ENCODE measurements at regions not wholly inside any gene's neighbourhood (a gene's known extent, or its start where the extent isn't known, plus 50 kb on each side); places are given as distances from the start of the nearest gene placed in this dataset.

DNA sequence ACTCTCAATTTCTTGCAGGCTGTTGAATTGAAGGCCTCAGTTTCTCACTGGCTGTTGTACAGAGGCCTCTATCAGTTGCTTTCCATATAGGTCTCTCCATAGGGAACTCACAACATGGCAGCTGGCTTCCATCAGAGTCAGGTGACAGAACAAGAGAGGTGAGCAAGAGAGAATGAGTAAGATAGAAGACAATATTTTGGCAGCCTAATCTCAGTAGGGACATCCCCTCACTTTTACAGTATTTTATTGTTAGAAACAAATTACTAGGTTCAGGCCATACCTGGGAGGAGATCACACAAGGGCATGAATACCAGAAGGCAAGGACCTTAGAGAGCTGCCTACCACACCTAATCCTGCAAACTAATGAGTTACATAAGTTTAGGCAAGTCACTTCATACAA, 162.8 kb downstream of the ATP6V1G3 start:
- H3K36me3 ChIP-seq (ENCODE audit: insufficient read depth, low read length): no peaks in the 10 kb centered on the region
- no peaks in the 10 kb centered on the region for H3K79me2 ChIP-seq (ENCODE audit: insufficient read depth, low read depth, low read length)
- H2AFZ ChIP-seq (ENCODE audit: low read length): no peak overlapping the region
- H4K20me1 ChIP-seq (ENCODE audit: insufficient read depth, low read length): no peaks in the 10 kb centered on the region
- no peak overlapping the region for H3K4me3 ChIP-seq (ENCODE audit: low read depth, low read length, poor library complexity, severe bottlenecking)
- ChIA-PET POLR2A (interaction anchor here (0.6 to 0.8 kb wide), 2 partner anchors 13 to 18 kb away, joined by 3 read pairs; no protein-coding TSS in a partner anchor), CTCF (ENCODE audit: unreplicated experiment) (interaction anchor here (0.7 kb wide), 1 partner anchor 19 kb away, joined by 3 read pairs; no protein-coding TSS in a partner anchor)
- H3K4me2 ChIP-seq (ENCODE audit: low read length): no peak overlapping the region
- no peaks in the 10 kb centered on the region for H3K9me2 ChIP-seq (ENCODE audit: insufficient read depth, low read length)
- H3K4me1 ChIP-seq (ENCODE audit: insufficient read depth, low read length, poor library complexity, severe bottlenecking): no peaks in the 10 kb centered on the region
- TF ChIP-seq, protein P1, sequence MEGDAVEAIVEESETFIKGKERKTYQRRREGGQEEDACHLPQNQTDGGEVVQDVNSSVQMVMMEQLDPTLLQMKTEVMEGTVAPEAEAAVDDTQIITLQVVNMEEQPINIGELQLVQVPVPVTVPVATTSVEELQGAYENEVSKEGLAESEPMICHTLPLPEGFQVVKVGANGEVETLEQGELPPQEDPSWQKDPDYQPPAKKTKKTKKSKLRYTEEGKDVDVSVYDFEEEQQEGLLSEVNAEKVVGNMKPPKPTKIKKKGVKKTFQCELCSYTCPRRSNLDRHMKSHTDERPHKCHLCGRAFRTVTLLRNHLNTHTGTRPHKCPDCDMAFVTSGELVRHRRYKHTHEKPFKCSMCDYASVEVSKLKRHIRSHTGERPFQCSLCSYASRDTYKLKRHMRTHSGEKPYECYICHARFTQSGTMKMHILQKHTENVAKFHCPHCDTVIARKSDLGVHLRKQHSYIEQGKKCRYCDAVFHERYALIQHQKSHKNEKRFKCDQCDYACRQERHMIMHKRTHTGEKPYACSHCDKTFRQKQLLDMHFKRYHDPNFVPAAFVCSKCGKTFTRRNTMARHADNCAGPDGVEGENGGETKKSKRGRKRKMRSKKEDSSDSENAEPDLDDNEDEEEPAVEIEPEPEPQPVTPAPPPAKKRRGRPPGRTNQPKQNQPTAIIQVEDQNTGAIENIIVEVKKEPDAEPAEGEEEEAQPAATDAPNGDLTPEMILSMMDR (conservative IDR thresholded peaks at IDR 0.05; ENCODE audit: low read length): no peak
- no peak for TF ChIP-seq EZH2phosphoT487 (IDR thresholded peaks at IDR 0.05; ENCODE audit: borderline replicate concordance, low read depth, low read length)
- intact Hi-C loops (cut with micrococcal nuclease; ENCODE audit: unreplicated experiment): no loop called here
- H3K9me3 ChIP-seq (ENCODE audit: low read length): no peaks in the 10 kb centered on the region
- no peak for DNase-seq (ENCODE audit: low spot score)
- H3K27ac ChIP-seq (ENCODE audit: low read depth, low read length, poor library complexity, severe bottlenecking): no peak overlapping the region
- BruUV-seq (replicated peaks): no TSS peak

- no peaks in the 10 kb centered on the region for H3K4me1 ChIP-seq (ENCODE audit: insufficient read depth, low read length, poor library complexity, severe bottlenecking)
- intact Hi-C loops (cut with micrococcal nuclease; ENCODE audit: unreplicated experiment): no loop called here
- no peak overlapping the region for H2AFZ ChIP-seq (ENCODE audit: low read length)
- H4K20me1 ChIP-seq (ENCODE audit: insufficient read depth, low read length): no peaks in the 10 kb centered on the region
- no peak for DNase-seq (ENCODE audit: low spot score)
- H3K9me3 ChIP-seq (ENCODE audit: low read length): no peaks in the 10 kb centered on the region
- TF ChIP-seq EZH2phosphoT487 (IDR thresholded peaks at IDR 0.05; ENCODE audit: borderline replicate concordance, low read depth, low read length): no peak
- TF ChIP-seq, protein P1 (conservative IDR thresholded peaks at IDR 0.05; ENCODE audit: low read length): no peak
- no peak overlapping the region for H3K4me2 ChIP-seq (ENCODE audit: low read length)
- H3K27ac ChIP-seq (ENCODE audit: low read depth, low read length, poor library complexity, severe bottlenecking): no peak overlapping the region
- no peaks in the 10 kb centered on the region for H3K9me2 ChIP-seq (ENCODE audit: insufficient read depth, low read length)
- BruUV-seq (replicated peaks): no TSS peak
- no peak overlapping the region for H3K4me3 ChIP-seq (ENCODE audit: low read depth, low read length, poor library complexity, severe bottlenecking)
- no peaks in the 10 kb centered on the region for H3K79me2 ChIP-seq (ENCODE audit: insufficient read depth, low read depth, low read length)
- POLR2A ChIA-PET: interaction anchor here (0.5 to 1.4 kb wide), 2 partner anchors 8 to 22 kb away, joined by 3 to 7 read pairs; no protein-coding TSS in a partner anchor
- CTCF ChIA-PET (ENCODE audit: unreplicated experiment): no interaction called here
- H3K36me3 ChIP-seq (ENCODE audit: insufficient read depth, low read length): no peaks in the 10 kb centered on the region
These were observed 166.2 kb downstream of the ATP6V1G3 start for GRCh38 chr1:198374288-198374687.

GRCh38 chr1:198373376-198373775, 167.1 kb downstream of the ATP6V1G3 start:
- Histone ChIP-seq H3K9me2 (ENCODE audit: insufficient read depth, low read length) (no peaks in the 10 kb centered on the region), H3K4me1 (ENCODE audit: insufficient read depth, low read length, poor library complexity, severe bottlenecking) (no peaks in the 10 kb centered on the region), H2AFZ (ENCODE audit: low read length) (no peak overlapping the region), H3K4me2 (ENCODE audit: low read length) (no peak overlapping the region), H3K27ac (ENCODE audit: low read depth, low read length, poor library complexity, severe bottlenecking) (no peak overlapping the region), H3K9me3 (ENCODE audit: low read length) (no peaks in the 10 kb centered on the region), H3K36me3 (ENCODE audit: insufficient read depth, low read length) (no peaks in the 10 kb centered on the region), H3K79me2 (ENCODE audit: insufficient read depth, low read depth, low read length) (no peaks in the 10 kb centered on the region), H3K4me3 (ENCODE audit: low read depth, low read length, poor library complexity, severe bottlenecking) (no peak overlapping the region), H4K20me1 (ENCODE audit: insufficient read depth, low read length) (no peaks in the 10 kb centered on the region)
- DNase-seq (ENCODE audit: low spot score): no peak
- POLR2A ChIA-PET: interaction anchor here (0.6 kb wide), 2 partner anchors 294 to 434 kb away, joined by 3 read pairs; no protein-coding TSS in a partner anchor
- CTCF ChIA-PET (ENCODE audit: unreplicated experiment): no interaction called here
- no TSS peak for BruUV-seq (replicated peaks)
- no peak for TF ChIP-seq EZH2phosphoT487 (IDR thresholded peaks at IDR 0.05; ENCODE audit: borderline replicate concordance, low read depth, low read length)
- TF ChIP-seq, protein P1 (conservative IDR thresholded peaks at IDR 0.05; ENCODE audit: low read length): no peak
- intact Hi-C loops (cut with micrococcal nuclease; ENCODE audit: unreplicated experiment): no loop called here

Data from OCI-LY7 (cell line).